ENCODE measurements at regions not wholly inside any gene's neighbourhood (a gene's known extent, or its start where the extent isn't known, plus 50 kb on each side); places are given as distances from the start of the nearest gene placed in this dataset.

- TF ChIP-seq CTCF (IDR thresholded peaks at IDR 0.05) (no peak), ZNF232 (CRISPR knock-in tag; IDR thresholded peaks at IDR 0.05) (no peak), USF2 (CRISPR knock-in tag; IDR thresholded peaks at IDR 0.05) (no peak), TEAD1 (CRISPR knock-in tag; IDR thresholded peaks at IDR 0.05) (no peak), ZNF396 (CRISPR knock-in tag; IDR thresholded peaks at IDR 0.05; ENCODE audit: borderline replicate concordance) (no peak), ATF3 (CRISPR knock-in tag; conservative IDR thresholded peaks at IDR 0.05) (no peak), FOXK1 (CRISPR knock-in tag; IDR thresholded peaks at IDR 0.05) (no peak), ZNF219 (CRISPR knock-in tag; IDR thresholded peaks at IDR 0.05; ENCODE audit: borderline replicate concordance) (no peak), PREB (CRISPR knock-in tag; IDR thresholded peaks at IDR 0.05; ENCODE audit: borderline replicate concordance) (no peak), ATF1 (CRISPR knock-in tag; IDR thresholded peaks at IDR 0.05) (no peak), ATF6 (CRISPR knock-in tag; IDR thresholded peaks at IDR 0.05) (no peak), FOXP4 (CRISPR knock-in tag; IDR thresholded peaks at IDR 0.05) (no peak)
These were observed 74.3 kb upstream of the SLCO2A1 start for GRCh38 chr3:134104031-134104430.
